Trophoblast cell (in vitro differentiated cells and primary cell): ENCODE measurements at regions not wholly inside any gene's neighbourhood (a gene's known extent, or its start where the extent isn't known, plus 50 kb on each side); places are given as distances from the start of the nearest gene placed in this dataset.

Experiments used
- DNase-seq, 2 donors: peaks; one replicate each; pipeline ENCODE4 v3.0.0-alpha.2; 2016
- H2AFZ ChIP-seq: 2 replicates; pipeline ENCODE4 v1.6.1; 2013; ENCODE audit warnings: low read length, moderate library complexity, mild to moderate bottlenecking; ENCODE audit not compliant: insufficient read depth, poor library complexity
- H2AK5ac ChIP-seq: 2 replicates; pipeline ENCODE4 v1.6.1; 2013; ENCODE audit warnings: mild to moderate bottlenecking, low read length
- H2BK120ac ChIP-seq: 2 replicates; pipeline ENCODE4 v1.6.1; 2013; ENCODE audit warnings: low read length, mild to moderate bottlenecking, moderate library complexity; ENCODE audit not compliant: insufficient read depth, poor library complexity
- H2BK12ac ChIP-seq: 2 replicates; pipeline ENCODE4 v1.6.1; 2013; ENCODE audit warnings: mild to moderate bottlenecking, low read length, moderate library complexity
- H2BK5ac ChIP-seq: 2 replicates; pipeline ENCODE4 v1.6.1; 2013; ENCODE audit warnings: low read length, low read depth, moderate library complexity, mild to moderate bottlenecking; ENCODE audit not compliant: poor library complexity
- H3K14ac ChIP-seq: 2 replicates; pipeline ENCODE4 v1.6.1; 2013; ENCODE audit warnings: mild to moderate bottlenecking, low read length
- H3K18ac ChIP-seq: 2 replicates; pipeline ENCODE4 v1.6.1; 2013; ENCODE audit warnings: mild to moderate bottlenecking, low read length
- H3K23ac ChIP-seq: 2 replicates; pipeline ENCODE4 v1.6.1; 2013; ENCODE audit warnings: low read length
- H3K27ac ChIP-seq: 2 replicates; pipeline ENCODE4 v1.5.1; 2013; ENCODE audit warnings: low read depth, mild to moderate bottlenecking, inconsistent platforms, low read length, moderate library complexity
- H3K27me3 ChIP-seq: 2 replicates; pipeline ENCODE4 v1.6.1; 2013; ENCODE audit warnings: inconsistent platforms, mild to moderate bottlenecking, low read length, moderate library complexity; ENCODE audit not compliant: insufficient read depth
- H3K36me3 ChIP-seq, 2 experiments: 1 replicate in 1 of 2; 2 replicates in 1 of 2; pipeline ENCODE4 v1.6.1; 2013; ENCODE audit warnings: low read length in 2 of 2, mild to moderate bottlenecking in 2 of 2, moderate library complexity in 1 of 2; ENCODE audit not compliant: insufficient read depth in 2 of 2, control insufficient read depth in 1 of 2
- H3K4ac ChIP-seq: 2 replicates; pipeline ENCODE4 v1.6.1; 2013; ENCODE audit warnings: low read depth, mild to moderate bottlenecking, low read length, moderate library complexity
- H3K4me1 ChIP-seq, 2 experiments: 1 replicate in 1 of 2; 2 replicates in 1 of 2; pipeline ENCODE4 v1.6.1; 2013; ENCODE audit warnings: low read length in 2 of 2, mild to moderate bottlenecking in 2 of 2, moderate library complexity in 1 of 2; ENCODE audit not compliant: insufficient read depth in 2 of 2, control insufficient read depth in 1 of 2
- H3K4me2 ChIP-seq: 2 replicates; pipeline ENCODE4 v1.6.1; 2013; ENCODE audit warnings: inconsistent platforms, mild to moderate bottlenecking, low read length, moderate library complexity
- H3K4me3 ChIP-seq: 2 replicates; pipeline ENCODE4 v1.5.1; 2013; ENCODE audit warnings: mild to moderate bottlenecking, low read depth, low read length, inconsistent platforms
- H3K79me1 ChIP-seq: one replicate; pipeline ENCODE4 v1.6.1; 2013; ENCODE audit warnings: low read length
- H3K79me2 ChIP-seq: 2 replicates; pipeline ENCODE4 v1.6.1; 2013; ENCODE audit warnings: low read length, mild to moderate bottlenecking; ENCODE audit not compliant: control insufficient read depth, insufficient read depth, poor library complexity
- H3K9ac ChIP-seq: 2 replicates; pipeline ENCODE4 v1.6.1; 2013; ENCODE audit warnings: mild to moderate bottlenecking, low read length
- H3K9me3 ChIP-seq: 2 replicates; pipeline ENCODE4 v1.6.1; 2013; ENCODE audit warnings: low read depth, mild to moderate bottlenecking, control low read depth, inconsistent platforms, low read length; ENCODE audit not compliant: insufficient read depth
- H4K12ac ChIP-seq: 2 replicates; pipeline ENCODE4 v1.6.1; 2013; ENCODE audit warnings: low read depth, mild to moderate bottlenecking, low read length, moderate library complexity
- H4K8ac ChIP-seq: 2 replicates; pipeline ENCODE4 v1.6.1; 2013; ENCODE audit warnings: low read depth, mild to moderate bottlenecking, low read length, moderate library complexity
- H4K91ac ChIP-seq: one replicate; pipeline ENCODE4 v1.6.1; 2013; ENCODE audit warnings: low read depth, mild to moderate bottlenecking, low read length, moderate library complexity
- WGBS: extraction: QIAGEN DNeasy Blood & Tissue Kit; methylation state at CpG from one replicate; pipeline ENCODE4 v1.1.7; 2013; ENCODE audit warnings: missing lambda C conversion rate; ENCODE audit not compliant: insufficient read length, insufficient coverage; ENCODE audit errors: extremely low coverage; 5-methylcytosine and 5-hydroxymethylcytosine counted together

- H3K36me3 ChIP-seq, result no peaks in the 10 kb centered on the region
- no CpG with 5 or more reads among the region's 1 CpG for WGBS
Measured at GRCh38 chr11:130787973-130788570, 128.2 kb downstream of the SNX19 start.

GRCh38 chr11:130789056-130789640 is 127.1 kb downstream of the SNX19 start:
- DNase-seq, result no peak
- H2BK5ac ChIP-seq, result no peak overlapping the region

More at GRCh38 chr11:130787973-130788570, 128.2 kb downstream of the SNX19 start:
- Histone ChIP-seq H3K4me2 (no peak overlapping the region), H4K91ac (no peak overlapping the region), H3K27ac (no peak overlapping the region), H2BK5ac (no peak overlapping the region), H3K14ac (no peak overlapping the region), H3K4ac (no peak overlapping the region), H4K12ac (no peak overlapping the region), H3K9me3 (peaks cover 2% of the 10 kb centered on the region), H3K27me3 (no peaks in the 10 kb centered on the region), H3K79me1 (peaks cover 2% of the 10 kb centered on the region), H4K8ac (no peak overlapping the region), H3K4me3 (no peak overlapping the region), H3K4me1 (peaks cover 6% of the 10 kb centered on the region in 2 experiments), H2AK5ac (no peak overlapping the region), H3K18ac (no peak overlapping the region), H3K79me2 (no peaks in the 10 kb centered on the region), H3K9ac (no peak overlapping the region), H3K23ac (no peak overlapping the region), H2BK12ac (no peak overlapping the region), H2AFZ (no peak overlapping the region), H2BK120ac (no peak overlapping the region)
- DNase-seq, result no peak

DNA sequence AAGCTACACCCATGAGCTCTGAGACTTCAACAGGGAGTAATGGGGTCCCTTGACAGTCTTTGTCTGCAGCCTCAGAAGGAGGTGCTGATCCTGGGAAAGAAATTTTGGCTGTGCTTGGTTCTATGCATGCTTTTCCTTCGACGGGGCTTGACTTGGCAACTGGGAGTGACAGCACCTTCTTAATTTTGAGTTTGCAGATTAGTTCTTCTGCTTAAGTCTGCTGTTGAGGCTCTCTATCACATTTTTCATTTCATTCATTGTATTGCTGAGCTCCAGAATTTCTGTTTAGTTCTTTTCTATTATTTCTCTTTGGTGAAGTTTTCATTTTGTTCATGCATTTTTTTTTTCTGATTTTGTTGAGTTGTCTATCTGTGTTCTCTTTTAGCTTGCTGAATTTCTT is 125.6 kb downstream of the SNX19 start:
- H4K91ac ChIP-seq, result no peak overlapping the region
- no peak overlapping the region for H3K18ac ChIP-seq
- H3K79me1 ChIP-seq, result peaks cover 2% of the 10 kb centered on the region
- H3K36me3 ChIP-seq, result no peaks in the 10 kb centered on the region
- no CpG with 5 or more reads among the region's 2 CpGs for WGBS
- H3K9me3 ChIP-seq, result peaks cover 2% of the 10 kb centered on the region
- no peaks in the 10 kb centered on the region for H3K27me3 ChIP-seq
- no peak overlapping the region for H2BK12ac ChIP-seq
- H4K8ac ChIP-seq, result no peak overlapping the region
- H4K12ac ChIP-seq, result no peak overlapping the region
- H3K4me3 ChIP-seq, result no peak overlapping the region
- peaks cover 6% of the 10 kb centered on the region in 2 experiments for H3K4me1 ChIP-seq
- H3K9ac ChIP-seq, result no peak overlapping the region
- H3K79me2 ChIP-seq, result no peaks in the 10 kb centered on the region
- H2AK5ac ChIP-seq, result no peak overlapping the region
- no peak overlapping the region for H3K14ac ChIP-seq
- no peak overlapping the region for H3K27ac ChIP-seq
- H2BK120ac ChIP-seq, result no peak overlapping the region
- H3K4ac ChIP-seq, result no peak overlapping the region
- H3K23ac ChIP-seq, result no peak overlapping the region
- H2AFZ ChIP-seq, result no peak overlapping the region
- no peak overlapping the region for H2BK5ac ChIP-seq
- DNase-seq, result no peak
- no peak overlapping the region for H3K4me2 ChIP-seq

More at GRCh38 chr11:130789056-130789640, 127.1 kb downstream of the SNX19 start:
- Histone ChIP-seq H2AFZ (no peak overlapping the region), H3K36me3 (no peaks in the 10 kb centered on the region), H3K27me3 (no peaks in the 10 kb centered on the region), H3K27ac (no peak overlapping the region), H3K4me2 (no peak overlapping the region), H2BK12ac (no peak overlapping the region), H4K8ac (no peak overlapping the region), H2BK120ac (no peak overlapping the region), H3K9me3 (peaks cover 2% of the 10 kb centered on the region), H2AK5ac (no peak overlapping the region), H3K14ac (no peak overlapping the region), H3K79me1 (peaks cover 2% of the 10 kb centered on the region), H3K79me2 (no peaks in the 10 kb centered on the region), H4K12ac (no peak overlapping the region), H3K9ac (no peak overlapping the region), H3K4me3 (no peak overlapping the region), H3K18ac (no peak overlapping the region), H3K4ac (no peak overlapping the region), H3K4me1 (peaks cover 6% of the 10 kb centered on the region in 2 experiments), H3K23ac (no peak overlapping the region), H4K91ac (no peak overlapping the region)
- WGBS, result no CpG with 5 or more reads among the region's 3 CpGs

GRCh38 chr11:130792772-130793171 is 123.5 kb downstream of the SNX19 start:
- H3K23ac ChIP-seq, result no peak overlapping the region
- no peaks in the 10 kb centered on the region for H3K36me3 ChIP-seq
- no peak overlapping the region for H4K12ac ChIP-seq
- H3K14ac ChIP-seq, result no peak overlapping the region
- no peak overlapping the region for H4K91ac ChIP-seq
- no peak overlapping the region for H2BK5ac ChIP-seq
- no peak overlapping the region for H3K4ac ChIP-seq
- no peaks in the 10 kb centered on the region for H3K79me1 ChIP-seq
- H3K9ac ChIP-seq, result no peak overlapping the region
- H2BK12ac ChIP-seq, result no peak overlapping the region
- H2AFZ ChIP-seq, result no peak overlapping the region
- H3K4me2 ChIP-seq, result no peak overlapping the region
- no peak overlapping the region for H3K27ac ChIP-seq
- H4K8ac ChIP-seq, result no peak overlapping the region
- H3K4me3 ChIP-seq, result no peak overlapping the region
- no peaks in the 10 kb centered on the region for H3K79me2 ChIP-seq
- H3K27me3 ChIP-seq, result no peaks in the 10 kb centered on the region
- H3K4me1 ChIP-seq, result no peaks in the 10 kb centered on the region
- no peak overlapping the region for H2AK5ac ChIP-seq
- peaks cover 2% of the 10 kb centered on the region for H3K9me3 ChIP-seq
- H3K18ac ChIP-seq, result no peak overlapping the region
- DNase-seq, result no peak
- no peak overlapping the region for H2BK120ac ChIP-seq
